K562 (cell line): ENCODE measurements at regions not wholly inside any gene's neighbourhood (a gene's known extent, or its start where the extent isn't known, plus 50 kb on each side); places are given as distances from the start of the nearest gene placed in this dataset.
A peak's percentile ranks its signal among the peaks of the same experiment; 100 is the strongest.

Experiments
- CBFA2T3 ChIP-seq: fragments of 450-650 bp; IDR thresholded peaks from 2 replicates; pipeline ENCODE4 v1.6.1; 2017
- ELF2 ChIP-seq: fragments of 250-450 bp; sonication (Bioruptor Pico); IDR thresholded peaks from 2 replicates; pipeline ENCODE4 v1.5.0; 2021; ENCODE audit warnings: mild to moderate bottlenecking
- EP300 ChIP-seq: IDR thresholded peaks from 2 replicates; pipeline ENCODE4 v1.6.1; 2012; ENCODE audit warnings: low read length, improper control_type of control experiment
- FOXK2 ChIP-seq, 2 experiments: fragments of 450-650 bp; IDR thresholded peaks in 1 of 2; conservative IDR thresholded peaks in 1 of 2; 2 replicates each; pipeline ENCODE4 v1.6.1; 2016; ENCODE audit warnings: low read depth in 2 of 2, mild to moderate bottlenecking in 1 of 2
- JUND ChIP-seq, 2 experiments: IDR thresholded peaks; 2 replicates in 1 of 2; 3 replicates in 1 of 2; pipeline ENCODE4 v1.6.1; 2011; ENCODE audit warnings: borderline replicate concordance in 2 of 2, low read depth in 2 of 2, low read length in 2 of 2, improper control_type of control experiment in 1 of 2, missing biosample characterization in 1 of 2, missing genetic modification characterization in 1 of 2, missing genetic modification reagents in 1 of 2
- MAZ ChIP-seq, 2 experiments: fragments of 450-650 bp in 1 of 2; sonication (generic) in 1 of 2; formaldehyde crosslinking; IDR thresholded peaks in 1 of 2; conservative IDR thresholded peaks in 1 of 2; 2 replicates each; pipeline versions ENCODE4 v1.4.0 to v1.5.0; 2020; ENCODE audit warnings: mild to moderate bottlenecking in 1 of 2, missing genetic modification reagents in 1 of 2
- NCOR1 ChIP-seq: fragments of 450-650 bp; IDR thresholded peaks from 2 replicates; pipeline ENCODE4 v1.6.1; 2016; ENCODE audit warnings: mild to moderate bottlenecking, moderate library complexity
- NFIC ChIP-seq: fragments of 450-650 bp; IDR thresholded peaks from 2 replicates; pipeline ENCODE4 v1.6.1; 2017; ENCODE audit warnings: mild to moderate bottlenecking, inconsistent platforms
- SMARCC2 ChIP-seq: fragments of 450-650 bp; IDR thresholded peaks from 2 replicates; pipeline ENCODE4 v1.6.1; 2017; ENCODE audit warnings: antibody characterized with exemption, moderate library complexity, mild to moderate bottlenecking, low read depth
- TAF9B ChIP-seq: fragments of 450-650 bp; IDR thresholded peaks from 2 replicates; pipeline ENCODE4 v1.6.1; 2018; ENCODE audit warnings: mild to moderate bottlenecking; ENCODE audit not compliant: partially characterized antibody
- THAP12 ChIP-seq: fragments of 250-450 bp; sonication (Bioruptor Pico); IDR thresholded peaks from 2 replicates; pipeline ENCODE4 v1.9.0; 2021; ENCODE audit warnings: mild to moderate bottlenecking, inconsistent platforms
- TF ChIP-seq, protein P1 (sequence below): fragments of 450-650 bp; IDR thresholded peaks from 2 replicates; pipeline ENCODE4 v1.6.1; 2017; ENCODE audit warnings: antibody characterized with exemption, mild to moderate bottlenecking
- TF ChIP-seq, protein P2 (sequence below), 2 experiments: IDR thresholded peaks in 1 of 2; conservative IDR thresholded peaks in 1 of 2; 2 replicates each; pipeline ENCODE4 v1.6.1; 2016; ENCODE audit warnings: low read depth in 2 of 2, mild to moderate bottlenecking in 1 of 2, missing compliant biosample characterization in 1 of 2, missing genetic modification characterization in 1 of 2, moderate library complexity in 1 of 2
- TF ChIP-seq, protein P3 (sequence below), 2 experiments: fragments of 450-650 bp; conservative IDR thresholded peaks; 2 replicates each; pipeline ENCODE4 v1.6.1; 2017; ENCODE audit warnings: mild to moderate bottlenecking in 2 of 2, moderate library complexity in 2 of 2

DNA sequence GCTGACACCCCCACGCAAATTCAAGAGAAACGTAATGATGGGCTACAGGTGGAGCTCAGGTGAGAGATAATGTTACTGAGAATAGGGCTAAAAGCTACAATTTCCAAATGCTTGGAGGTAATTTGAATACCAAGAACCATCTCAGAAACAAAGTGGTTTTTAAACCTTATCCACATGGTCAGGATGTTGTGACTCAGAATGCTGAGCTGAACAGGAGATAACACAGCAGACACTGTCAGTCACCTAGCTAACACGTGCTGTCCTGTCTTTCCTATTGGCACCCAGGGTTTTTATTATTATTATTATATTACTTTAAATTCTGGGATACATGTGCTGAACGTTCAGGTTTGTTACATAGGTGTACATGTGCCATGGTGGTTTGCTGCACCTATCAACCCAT, 233.0 kb upstream of the MAF start (continued):
- TF ChIP-seq FOXK2 (conservative IDR thresholded peaks at IDR 0.05 in 1 of 2, IDR thresholded peaks at IDR 0.05 in 1 of 2; ENCODE audit: low read depth in 2 of 2), result peak; percentile 66 to 80; a peak in 3 of 4 replicates
- TF ChIP-seq NCOR1, result peak; percentile 75
- TF ChIP-seq EP300, result peak; percentile 60; the same call in 1 of the 2 replicates
- TF ChIP-seq, protein P1, sequence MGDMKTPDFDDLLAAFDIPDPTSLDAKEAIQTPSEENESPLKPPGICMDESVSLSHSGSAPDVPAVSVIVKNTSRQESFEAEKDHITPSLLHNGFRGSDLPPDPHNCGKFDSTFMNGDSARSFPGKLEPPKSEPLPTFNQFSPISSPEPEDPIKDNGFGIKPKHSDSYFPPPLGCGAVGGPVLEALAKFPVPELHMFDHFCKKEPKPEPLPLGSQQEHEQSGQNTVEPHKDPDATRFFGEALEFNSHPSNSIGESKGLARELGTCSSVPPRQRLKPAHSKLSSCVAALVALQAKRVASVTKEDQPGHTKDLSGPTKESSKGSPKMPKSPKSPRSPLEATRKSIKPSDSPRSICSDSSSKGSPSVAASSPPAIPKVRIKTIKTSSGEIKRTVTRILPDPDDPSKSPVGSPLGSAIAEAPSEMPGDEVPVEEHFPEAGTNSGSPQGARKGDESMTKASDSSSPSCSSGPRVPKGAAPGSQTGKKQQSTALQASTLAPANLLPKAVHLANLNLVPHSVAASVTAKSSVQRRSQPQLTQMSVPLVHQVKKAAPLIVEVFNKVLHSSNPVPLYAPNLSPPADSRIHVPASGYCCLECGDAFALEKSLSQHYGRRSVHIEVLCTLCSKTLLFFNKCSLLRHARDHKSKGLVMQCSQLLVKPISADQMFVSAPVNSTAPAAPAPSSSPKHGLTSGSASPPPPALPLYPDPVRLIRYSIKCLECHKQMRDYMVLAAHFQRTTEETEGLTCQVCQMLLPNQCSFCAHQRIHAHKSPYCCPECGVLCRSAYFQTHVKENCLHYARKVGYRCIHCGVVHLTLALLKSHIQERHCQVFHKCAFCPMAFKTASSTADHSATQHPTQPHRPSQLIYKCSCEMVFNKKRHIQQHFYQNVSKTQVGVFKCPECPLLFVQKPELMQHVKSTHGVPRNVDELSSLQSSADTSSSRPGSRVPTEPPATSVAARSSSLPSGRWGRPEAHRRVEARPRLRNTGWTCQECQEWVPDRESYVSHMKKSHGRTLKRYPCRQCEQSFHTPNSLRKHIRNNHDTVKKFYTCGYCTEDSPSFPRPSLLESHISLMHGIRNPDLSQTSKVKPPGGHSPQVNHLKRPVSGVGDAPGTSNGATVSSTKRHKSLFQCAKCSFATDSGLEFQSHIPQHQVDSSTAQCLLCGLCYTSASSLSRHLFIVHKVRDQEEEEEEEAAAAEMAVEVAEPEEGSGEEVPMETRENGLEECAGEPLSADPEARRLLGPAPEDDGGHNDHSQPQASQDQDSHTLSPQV, result 0 out of 2 replicates have a peak, but pooled peaks have one; percentile 17
- TF ChIP-seq ELF2 (CRISPR knock-in tag), result no peak
- peak; percentile 93 for TF ChIP-seq JUND (IDR thresholded peaks at IDR 0.05; ENCODE audit: borderline replicate concordance, low read depth, low read length)
- peak; percentile 72; the same call in 1 of the 3 replicates for TF ChIP-seq JUND (tag; IDR thresholded peaks at IDR 0.05; ENCODE audit: borderline replicate concordance, low read depth, low read length)
- TF ChIP-seq TAF9B, result peak; percentile 18
- peak; percentile 75 for TF ChIP-seq CBFA2T3
- no peak for TF ChIP-seq THAP12 (CRISPR knock-in tag)
- TF ChIP-seq, protein P2, sequence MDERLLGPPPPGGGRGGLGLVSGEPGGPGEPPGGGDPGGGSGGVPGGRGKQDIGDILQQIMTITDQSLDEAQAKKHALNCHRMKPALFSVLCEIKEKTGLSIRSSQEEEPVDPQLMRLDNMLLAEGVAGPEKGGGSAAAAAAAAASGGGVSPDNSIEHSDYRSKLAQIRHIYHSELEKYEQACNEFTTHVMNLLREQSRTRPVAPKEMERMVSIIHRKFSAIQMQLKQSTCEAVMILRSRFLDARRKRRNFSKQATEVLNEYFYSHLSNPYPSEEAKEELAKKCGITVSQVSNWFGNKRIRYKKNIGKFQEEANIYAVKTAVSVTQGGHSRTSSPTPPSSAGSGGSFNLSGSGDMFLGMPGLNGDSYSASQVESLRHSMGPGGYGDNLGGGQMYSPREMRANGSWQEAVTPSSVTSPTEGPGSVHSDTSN (CRISPR knock-in tag; IDR thresholded peaks at IDR 0.05; ENCODE audit: low read depth), result peak; percentile 43
- TF ChIP-seq, protein P2 (tag; conservative IDR thresholded peaks at IDR 0.05; ENCODE audit: low read depth), result peak; percentile 61
- TF ChIP-seq SMARCC2, result 0 out of 2 replicates have a peak, but pooled peaks have one; percentile 30
- TF ChIP-seq, protein P3, sequence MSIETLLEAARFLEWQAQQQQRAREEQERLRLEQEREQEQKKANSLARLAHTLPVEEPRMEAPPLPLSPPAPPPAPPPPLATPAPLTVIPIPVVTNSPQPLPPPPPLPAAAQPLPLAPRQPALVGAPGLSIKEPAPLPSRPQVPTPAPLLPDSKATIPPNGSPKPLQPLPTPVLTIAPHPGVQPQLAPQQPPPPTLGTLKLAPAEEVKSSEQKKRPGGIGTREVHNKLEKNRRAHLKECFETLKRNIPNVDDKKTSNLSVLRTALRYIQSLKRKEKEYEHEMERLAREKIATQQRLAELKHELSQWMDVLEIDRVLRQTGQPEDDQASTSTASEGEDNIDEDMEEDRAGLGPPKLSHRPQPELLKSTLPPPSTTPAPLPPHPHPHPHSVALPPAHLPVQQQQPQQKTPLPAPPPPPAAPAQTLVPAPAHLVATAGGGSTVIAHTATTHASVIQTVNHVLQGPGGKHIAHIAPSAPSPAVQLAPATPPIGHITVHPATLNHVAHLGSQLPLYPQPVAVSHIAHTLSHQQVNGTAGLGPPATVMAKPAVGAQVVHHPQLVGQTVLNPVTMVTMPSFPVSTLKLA (conservative IDR thresholded peaks at IDR 0.05), result peak; percentile 96 to 98
- TF ChIP-seq MAZ (CRISPR knock-in tag; conservative IDR thresholded peaks at IDR 0.05 in 1 of 2, IDR thresholded peaks at IDR 0.05 in 1 of 2), result 0 out of 4 replicates have a peak, but pooled peaks of 1 of the 2 experiments have one; percentile 13
- no peak for TF ChIP-seq NFIC
